ENCODE measurements at regions not wholly inside any gene's neighbourhood (a gene's known extent, or its start where the extent isn't known, plus 50 kb on each side); places are given as distances from the start of the nearest gene placed in this dataset.

GRCh38 chr5:6256901-6257300 is 121.4 kb downstream of the MED10 start:
- no peaks in the 10 kb centered on the region for H3K36me3 ChIP-seq (ENCODE audit: control insufficient read depth in 2 of 2, extremely low read depth in 1 of 2, insufficient read depth in 2 of 2, low read length in 2 of 2)
- no peak overlapping the region for H3K4me2 ChIP-seq (ENCODE audit: insufficient read depth, low read length)
- no peak overlapping the region for H2AFZ ChIP-seq (ENCODE audit: low read depth, low read length)
- FAIRE-seq (no peak), DNase-seq (ENCODE audit: low read depth, low spot score) (no peak)
- H4K20me1 ChIP-seq (replicated peaks; ENCODE audit: control insufficient read depth, extremely low read depth, insufficient read depth, low read length), result no peaks in the 10 kb centered on the region
- no TSS peak for BruUV-seq (replicated peaks)
- H3K9me3 ChIP-seq (replicated peaks; ENCODE audit: control insufficient read depth, insufficient read depth, low read length), result no peaks in the 10 kb centered on the region
- TF ChIP-seq POLR2A (IDR thresholded peaks at IDR 0.05; ENCODE audit: low read depth, low read length) (no peak), JUN (IDR thresholded peaks at IDR 0.05; ENCODE audit: borderline replicate concordance, insufficient read depth, insufficient read length, low read depth) (no peak), MYC (IDR thresholded peaks at IDR 0.05; ENCODE audit: low read depth, low read length) (no peak), POLR2AphosphoS5 (IDR thresholded peaks at IDR 0.05; ENCODE audit: insufficient read depth, low read depth, low read length) (no peak), MAX (IDR thresholded peaks at IDR 0.05; ENCODE audit: insufficient read depth, insufficient read length) (no peak), GATA2 (IDR thresholded peaks at IDR 0.05; ENCODE audit: insufficient read depth, insufficient read length, low read depth, low read length) (no peak), FOS (IDR thresholded peaks at IDR 0.05; ENCODE audit: borderline replicate concordance, insufficient read depth, low read length) (no peak), EZH2 (IDR thresholded peaks at IDR 0.05; ENCODE audit: borderline replicate concordance, low read depth, low read length, severe bottlenecking) (no peak), CTCF (IDR thresholded peaks at IDR 0.05; ENCODE audit: extremely low read depth in 1 of 2, insufficient read depth in 1 of 2, low read depth in 1 of 2, low read length in 2 of 2) (no peak)
- CTCF ChIA-PET, result no interaction called here
- dilution Hi-C loops (cut with MboI; ENCODE audit: extremely low pct_ligation_motif_present, low sequenced_read_pairs) (no loop called here), intact Hi-C loops (cut with micrococcal nuclease) (no loop called here)
- no peak overlapping the region for H3K9ac ChIP-seq (replicated peaks; ENCODE audit: extremely low read depth, insufficient read depth, low read length)
- no peak overlapping the region for H3K4me3 ChIP-seq (replicated peaks in 1 of 3; ENCODE audit: insufficient read depth in 1 of 3, low read depth in 1 of 3, low read length in 3 of 3)
- no peaks in the 10 kb centered on the region for H3K9me1 ChIP-seq (replicated peaks; ENCODE audit: control insufficient read depth, extremely low read depth, insufficient read depth, low read length)
- H3K79me2 ChIP-seq (ENCODE audit: control insufficient read depth, insufficient read depth, low read length), result no peaks in the 10 kb centered on the region
- H3K27me3 ChIP-seq (ENCODE audit: control insufficient read depth in 2 of 2, insufficient read depth in 2 of 2, low read length in 2 of 2), result no peaks in the 10 kb centered on the region
- H3K4me1 ChIP-seq (ENCODE audit: control insufficient read depth, extremely low read depth, insufficient read depth, low read length), result no peaks in the 10 kb centered on the region
- POLR2A ChIA-PET, result no interaction called here
- H3K27ac ChIP-seq (ENCODE audit: insufficient read depth, low read depth, low read length), result no peak overlapping the region
